Loucy (cell line): ENCODE measurements at regions not wholly inside any gene's neighbourhood (a gene's known extent, or its start where the extent isn't known, plus 50 kb on each side); places are given as distances from the start of the nearest gene placed in this dataset.

ENCODE experiments used
- CTCF ChIP-seq: fragments of 200-600 bp; sonication (generic); conservative IDR thresholded peaks from 2 replicates; pipeline ENCODE4 v1.5.1; 2014; ENCODE audit warnings: mild to moderate bottlenecking, antibody characterized with exemption, low read length
- EZH2phosphoT487 ChIP-seq: fragments of 200-600 bp; IDR thresholded peaks from 2 replicates; pipeline ENCODE4 v1.6.1; 2018; ENCODE audit warnings: antibody characterized with exemption, mild to moderate bottlenecking, moderate library complexity, borderline replicate concordance

GRCh38 chr2:176412136-176412535 lies 142.9 kb downstream of the MTX2 start:
- TF ChIP-seq CTCF (no peak), EZH2phosphoT487 (no peak)
